HG03159 (cell line): ENCODE measurements at regions not wholly inside any gene's neighbourhood (a gene's known extent, or its start where the extent isn't known, plus 50 kb on each side); places are given as distances from the start of the nearest gene placed in this dataset.

Source experiments
- ATAC-seq: cut with Tn5 transposase; IDR thresholded peaks from one replicate; pipeline ENCODE4 v1.9.1; 2021; ENCODE audit warnings: mild to moderate bottlenecking, moderate library complexity; ENCODE audit not compliant: unreplicated experiment

- no peak for ATAC-seq
Observed at GRCh38 chr5:33312571-33313549, 127.9 kb upstream of the TARS1 start.

- no peak for ATAC-seq
Observed at GRCh38 chr5:33315189-33315588, 125.6 kb upstream of the TARS1 start.

- ATAC-seq = no peak
Observed at GRCh38 chr5:33316773-33317172, 124.0 kb upstream of the TARS1 start.

DNA sequence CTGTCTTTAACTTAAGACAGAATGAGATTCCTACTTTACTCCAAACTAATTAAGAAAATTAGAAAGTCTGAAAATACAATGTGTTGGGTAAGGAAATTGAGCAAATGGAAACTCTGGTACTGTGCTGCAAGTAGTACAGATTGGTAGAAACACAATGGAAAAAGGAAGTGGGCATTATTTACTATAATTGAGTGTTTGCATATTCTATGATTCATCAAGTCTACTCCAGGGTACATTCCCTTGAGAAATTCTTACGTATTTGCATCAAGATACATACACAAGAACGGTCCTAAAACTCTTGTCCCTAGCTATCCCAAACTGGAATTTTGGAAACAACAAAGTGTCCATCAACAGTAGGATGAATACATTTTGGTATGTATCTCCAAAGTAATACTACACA, 123.5 kb upstream of the TARS1 start:
- ATAC-seq = no peak

- no peak for ATAC-seq
Observed at GRCh38 chr5:33319151-33319550, 121.6 kb upstream of the TARS1 start.

DNA sequence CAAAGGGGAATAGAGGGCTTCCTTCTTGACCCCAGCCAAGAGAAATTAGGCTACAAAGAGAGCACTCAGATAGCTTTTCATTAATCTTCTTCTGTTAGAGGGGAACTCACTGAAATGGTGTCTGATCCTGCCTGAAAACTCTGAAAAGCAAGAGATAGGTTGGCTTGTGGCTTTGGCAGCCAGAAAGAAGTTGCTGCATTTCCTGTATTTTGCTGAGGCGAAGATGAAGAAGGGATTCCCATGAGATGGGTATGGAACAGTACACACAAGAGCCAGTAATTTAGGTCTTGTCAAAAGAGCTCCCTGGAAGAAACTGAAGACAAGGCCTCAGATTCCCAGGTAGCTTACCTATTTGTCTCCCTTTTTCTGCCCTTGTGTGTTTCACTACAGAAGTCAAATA, 120.9 kb upstream of the TARS1 start:
- ATAC-seq = no peak

DNA sequence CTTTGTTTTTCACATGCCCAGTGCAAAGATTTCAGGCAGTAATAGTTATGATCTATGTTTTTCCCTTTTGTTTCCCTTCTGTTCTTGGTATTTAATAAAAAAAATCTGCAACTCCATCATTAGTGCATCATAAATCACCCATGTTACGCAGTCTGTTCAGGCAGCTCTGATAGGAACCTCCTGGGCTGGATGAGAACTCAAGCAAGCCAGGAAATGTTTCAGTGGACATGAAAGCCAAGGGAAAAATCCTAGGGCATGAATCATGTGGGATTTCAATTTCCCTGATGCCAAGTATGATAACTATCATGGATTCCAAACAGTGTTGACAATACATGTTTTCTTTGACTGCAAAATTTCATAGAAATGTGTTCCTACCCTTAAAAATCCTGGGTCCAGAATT, 119.7 kb upstream of the TARS1 start:
- no peak for ATAC-seq

DNA sequence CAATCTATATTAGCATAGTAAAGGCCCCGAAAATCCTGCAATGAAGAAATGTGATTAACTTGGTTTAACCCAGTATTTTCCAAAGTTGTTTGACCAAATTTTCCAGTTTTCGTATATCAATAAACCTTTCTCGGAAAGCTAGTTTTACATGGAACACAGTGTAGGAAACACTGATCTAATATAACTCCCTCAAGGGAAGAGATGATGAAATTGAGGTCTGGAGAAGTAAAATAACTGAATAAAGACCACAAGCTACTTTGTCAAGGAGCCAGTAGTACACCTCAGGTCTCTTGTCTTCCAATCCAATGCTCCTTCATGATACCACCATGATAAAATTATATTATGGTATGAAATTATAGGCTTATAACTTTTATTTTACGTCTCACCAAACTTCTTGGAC, 118.1 kb upstream of the TARS1 start:
- no peak for ATAC-seq

GRCh38 chr5:33324667-33325307, 116.0 kb upstream of the TARS1 start:
- no peak for ATAC-seq

- ATAC-seq = no peak
Observed at GRCh38 chr5:33328818-33329217, 111.9 kb upstream of the TARS1 start.

DNA sequence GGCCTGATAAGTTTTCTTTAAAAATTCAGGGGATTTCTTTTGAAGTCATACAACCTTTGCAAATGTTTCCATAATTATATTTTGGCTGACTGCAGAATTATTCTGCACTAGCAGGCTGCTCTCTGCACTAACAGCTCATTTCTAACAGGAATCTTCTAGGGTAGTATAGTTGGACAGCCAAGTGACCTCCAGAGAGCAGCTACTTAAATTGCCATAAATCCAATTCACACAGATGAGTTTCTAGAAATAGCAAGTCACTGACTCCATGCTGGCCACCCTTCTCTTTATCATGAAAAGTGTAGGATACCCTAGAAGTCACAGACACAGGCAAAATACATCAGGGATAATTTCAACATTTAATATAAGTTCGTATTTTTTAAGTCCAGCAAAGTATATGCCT, 110.9 kb upstream of the TARS1 start:
- ATAC-seq = no peak

DNA sequence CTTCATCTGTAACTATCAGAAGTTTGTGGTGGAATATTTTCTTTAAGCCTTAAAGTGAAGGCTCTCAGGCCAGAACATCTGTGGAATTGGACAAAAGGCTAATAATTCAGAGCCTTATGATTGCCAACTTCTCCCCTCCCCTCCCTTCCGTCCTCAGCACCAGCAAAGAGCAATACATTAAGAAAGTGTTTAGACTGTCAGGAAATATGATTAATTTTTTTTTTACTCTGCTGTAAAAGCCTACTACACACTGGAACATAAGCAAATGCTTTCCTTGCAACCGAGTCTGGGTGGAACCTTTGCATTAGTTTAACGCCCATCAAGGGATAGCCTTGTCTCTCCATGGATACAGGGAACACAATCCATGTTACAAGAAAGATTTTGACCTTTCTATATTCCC, 110.3 kb upstream of the TARS1 start:
- ATAC-seq = no peak

GRCh38 chr5:33330992-33331391, 109.8 kb upstream of the TARS1 start:
- ATAC-seq = no peak

DNA sequence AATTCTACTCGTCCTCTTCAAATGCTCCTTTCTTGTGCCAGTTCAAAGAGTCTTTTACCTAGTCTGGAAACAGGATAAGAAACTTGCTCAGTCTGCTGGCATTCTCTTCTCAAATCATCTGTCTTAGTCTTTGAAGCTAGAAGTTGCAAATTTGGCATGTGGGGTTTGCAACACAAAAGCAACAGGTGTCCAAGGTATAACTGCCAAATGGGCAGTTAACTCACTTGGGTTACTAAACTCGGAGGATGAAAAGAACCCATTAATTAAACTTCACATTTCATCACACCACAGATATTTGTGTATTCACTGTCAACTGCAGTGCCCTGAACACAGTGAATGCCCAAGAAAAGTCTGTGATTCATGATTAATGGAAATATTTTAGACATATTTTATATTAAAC, 108.0 kb upstream of the TARS1 start:
- ATAC-seq = no peak

GRCh38 chr5:33334829-33335228, 105.9 kb upstream of the TARS1 start:
- ATAC-seq = no peak

DNA sequence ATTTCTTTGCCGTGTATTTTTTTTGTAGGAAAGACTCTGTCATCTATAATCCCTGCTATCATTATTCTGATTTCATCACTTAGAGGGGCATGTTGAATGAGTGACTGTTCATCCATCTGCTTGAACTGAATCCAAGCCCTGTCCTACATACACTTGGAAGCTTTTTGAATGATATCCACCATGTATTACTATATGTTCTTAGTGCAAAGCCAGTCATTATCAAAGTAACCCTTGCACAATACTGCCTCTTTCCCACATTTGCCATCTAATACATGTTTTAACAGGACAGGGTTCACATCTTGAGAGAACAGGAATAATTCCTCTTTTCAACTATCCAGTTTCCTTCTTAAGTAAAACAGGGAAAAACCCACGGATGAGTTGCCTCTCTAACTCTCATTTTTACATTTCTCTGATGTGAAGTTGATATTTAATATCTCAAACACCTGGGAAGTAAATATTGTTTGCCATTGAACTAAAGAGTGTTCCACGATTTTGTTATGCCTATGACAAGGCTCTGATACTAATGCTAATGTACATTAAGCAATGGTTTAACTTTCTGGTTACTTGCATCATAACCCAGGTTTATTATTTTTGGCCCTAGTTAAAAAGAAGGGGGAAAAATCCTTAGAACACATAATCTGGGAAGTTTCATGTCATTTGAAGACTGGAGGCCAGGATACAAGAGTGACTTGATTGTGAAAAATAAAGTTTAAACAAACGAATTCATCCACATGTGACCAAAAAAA, 103.7 kb upstream of the TARS1 start:
- ATAC-seq = no peak

DNA sequence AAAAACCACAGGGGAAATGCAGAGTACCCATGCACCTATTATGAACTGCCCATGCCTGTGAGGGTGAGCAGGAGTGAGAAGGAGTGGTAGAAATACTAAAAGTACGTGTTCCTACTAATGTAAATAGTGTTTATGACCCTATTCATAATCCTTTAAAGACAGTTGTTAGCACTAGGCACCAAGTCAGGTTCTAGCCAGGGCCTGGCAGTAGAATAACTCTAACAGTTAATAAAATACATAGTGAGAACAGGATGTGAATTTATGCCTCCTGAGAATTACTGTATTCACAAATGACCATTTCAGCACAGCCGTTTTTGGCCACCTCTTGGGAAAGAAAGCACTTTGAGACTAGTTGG, 103.2 kb upstream of the TARS1 start:
- no peak for ATAC-seq

DNA sequence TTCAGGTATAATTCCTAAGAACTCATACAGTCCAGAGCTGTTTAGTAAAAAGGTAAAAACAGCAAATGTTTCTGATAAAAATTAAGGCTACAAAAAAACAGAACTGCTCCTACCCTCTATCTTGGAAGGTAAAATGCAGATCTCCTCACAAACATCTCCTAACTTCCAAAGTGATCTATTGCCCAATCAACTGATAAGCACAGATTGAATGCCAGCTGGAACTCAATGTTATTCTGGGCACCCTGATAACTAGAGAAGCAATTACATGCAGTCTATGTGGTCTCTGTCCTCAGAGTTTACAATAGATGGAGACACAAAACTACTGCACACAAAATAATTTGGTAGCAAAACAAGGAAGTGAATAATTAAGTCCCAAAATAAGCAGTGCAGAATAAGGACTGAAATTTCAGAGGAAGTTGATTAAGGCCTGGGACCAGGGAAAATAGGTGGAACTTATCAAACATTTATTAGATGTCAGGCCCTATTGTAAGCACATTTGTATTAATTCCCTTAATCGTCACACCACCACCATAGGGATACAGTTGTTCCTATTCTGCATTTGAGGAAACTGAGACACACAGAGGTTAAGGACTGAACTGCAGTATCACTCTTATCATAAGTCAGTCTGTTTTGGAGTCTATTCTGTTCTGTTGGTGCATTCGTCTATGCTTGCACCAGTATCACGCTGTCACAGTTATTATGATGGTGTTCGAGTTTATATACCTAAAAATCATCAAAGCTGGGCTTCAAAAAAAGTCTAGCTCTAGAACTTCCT, 102.2 kb upstream of the TARS1 start:
- no peak for ATAC-seq

DNA sequence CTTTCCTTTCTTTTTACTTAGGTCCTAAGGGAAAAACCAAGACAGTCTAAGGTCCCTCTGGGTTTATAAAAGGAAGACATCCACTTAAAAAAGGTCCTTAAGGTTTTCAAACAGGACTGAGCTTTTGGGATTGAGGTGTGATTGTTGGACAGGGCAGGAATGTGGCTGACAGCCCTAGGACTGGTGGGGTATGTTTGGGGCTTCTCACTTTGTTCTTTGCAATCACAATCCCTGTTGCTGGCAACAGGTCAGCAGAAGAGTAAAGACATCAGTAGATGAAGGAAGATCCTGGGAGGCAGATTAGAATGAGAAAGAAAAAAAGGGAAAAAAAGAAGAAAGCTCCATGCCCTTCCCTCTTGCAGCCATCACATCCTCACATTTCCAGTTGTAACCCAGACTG, 101.4 kb upstream of the TARS1 start:
- ATAC-seq = no peak

- no peak for ATAC-seq
Observed at GRCh38 chr5:33340195-33340594, 100.6 kb upstream of the TARS1 start.

DNA sequence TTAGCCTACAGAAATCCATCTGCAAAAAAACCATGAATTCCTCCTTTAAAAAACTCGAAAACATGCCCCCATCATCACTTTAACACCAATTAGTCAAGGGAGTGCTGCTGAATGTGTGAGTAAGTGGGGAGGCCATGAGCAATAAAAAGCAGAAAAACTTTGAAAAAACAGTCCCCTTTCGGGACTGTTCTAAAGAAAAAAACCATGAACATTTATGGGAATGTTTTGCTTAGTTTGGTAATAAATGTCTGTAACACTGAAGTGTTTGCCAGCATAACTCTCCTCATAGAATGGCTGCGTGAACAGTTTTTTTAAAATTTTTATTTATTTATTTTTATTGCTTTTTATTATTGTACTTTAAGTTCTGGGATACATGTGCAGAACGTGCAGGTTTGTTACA, 99.4 kb upstream of the TARS1 start:
- no peak for ATAC-seq
